ENCODE measurements at regions not wholly inside any gene's neighbourhood (a gene's known extent, or its start where the extent isn't known, plus 50 kb on each side); places are given as distances from the start of the nearest gene placed in this dataset.
A peak's percentile ranks its signal among the peaks of the same experiment; 100 is the strongest.

GRCh38 chr4:159410076-159410777, 307.3 kb downstream of the RAPGEF2 start:
- H3K27ac Mint-ChIP-seq (ENCODE audit: low read depth, unreplicated experiment), result no peak overlapping the region
- H3K27me3 Mint-ChIP-seq (ENCODE audit: insufficient read depth, unreplicated experiment), result no peaks in the 10 kb centered on the region
- intact Hi-C loops (cut with micrococcal nuclease), result no loop called here

GRCh38 chr4:159410891-159411290, 308.0 kb downstream of the RAPGEF2 start:
- H3K27ac Mint-ChIP-seq (ENCODE audit: low read depth, unreplicated experiment), result no peak overlapping the region
- intact Hi-C loops (cut with micrococcal nuclease), result no loop called here
- H3K9me3 Mint-ChIP-seq (ENCODE audit: unreplicated experiment), result no peaks in the 10 kb centered on the region
- no peak overlapping the region for H3K4me3 Mint-ChIP-seq (ENCODE audit: unreplicated experiment)
- no TSS peak for BruUV-seq (replicated peaks)
- CTCF ChIA-PET, result interaction anchor here (0.5 to 1.1 kb wide), 5 partner anchors 8 to 207 kb away, joined by 3 read pairs; no protein-coding TSS in a partner anchor
- H3K36me3 Mint-ChIP-seq (ENCODE audit: insufficient read depth, unreplicated experiment), result no peaks in the 10 kb centered on the region
- no peak for TF ChIP-seq CTCF (IDR thresholded peaks at IDR 0.05; ENCODE audit: unreplicated experiment)
- H3K27me3 Mint-ChIP-seq (ENCODE audit: insufficient read depth, unreplicated experiment), result no peaks in the 10 kb centered on the region
- POLR2A ChIA-PET, result no interaction called here
- DNase-seq (ENCODE audit: unreplicated experiment), result no peak
- H3K4me1 Mint-ChIP-seq (ENCODE audit: insufficient read depth, unreplicated experiment), result peaks cover 9% of the 10 kb centered on the region

More at GRCh38 chr4:159410076-159410777, 307.3 kb downstream of the RAPGEF2 start:
- peak; percentile 51 for DNase-seq (ENCODE audit: unreplicated experiment)
- CTCF ChIA-PET, result interaction anchor here (0.9 kb wide), 1 partner anchor 9 kb away, joined by 3 read pairs; no protein-coding TSS in a partner anchor
- Mint-ChIP-seq H3K4me3 (ENCODE audit: unreplicated experiment) (no peak overlapping the region), H3K36me3 (ENCODE audit: insufficient read depth, unreplicated experiment) (no peaks in the 10 kb centered on the region), H3K9me3 (ENCODE audit: unreplicated experiment) (no peaks in the 10 kb centered on the region), H3K4me1 (ENCODE audit: insufficient read depth, unreplicated experiment) (peaks cover 9% of the 10 kb centered on the region)
- BruUV-seq (replicated peaks), result no TSS peak
- POLR2A ChIA-PET, result interaction anchor here (0.7 to 1.3 kb wide), 2 partner anchors 24 to 26 kb away, joined by 3 read pairs; no protein-coding TSS in a partner anchor
- TF ChIP-seq CTCF (IDR thresholded peaks at IDR 0.05; ENCODE audit: unreplicated experiment), result no peak

- Mint-ChIP-seq H3K36me3 (ENCODE audit: insufficient read depth, unreplicated experiment) (no peaks in the 10 kb centered on the region), H3K4me3 (ENCODE audit: unreplicated experiment) (no peak overlapping the region), H3K4me1 (ENCODE audit: insufficient read depth, unreplicated experiment) (peaks cover 19% of the 10 kb centered on the region), H3K27ac (ENCODE audit: low read depth, unreplicated experiment) (no peak overlapping the region), H3K27me3 (ENCODE audit: insufficient read depth, unreplicated experiment) (no peaks in the 10 kb centered on the region), H3K9me3 (ENCODE audit: unreplicated experiment) (peaks cover 7% of the 10 kb centered on the region)
- no peak for TF ChIP-seq CTCF (IDR thresholded peaks at IDR 0.05; ENCODE audit: unreplicated experiment)
- CTCF ChIA-PET, result interaction anchor here (0.7 kb wide), 1 partner anchor 156 kb away, joined by 3 read pairs; no protein-coding TSS in a partner anchor
- DNase-seq (ENCODE audit: unreplicated experiment), result peak; percentile 27
- POLR2A ChIA-PET, result interaction anchor here (0.6 kb wide), 1 partner anchor 219 kb away, joined by 3 read pairs; no protein-coding TSS in a partner anchor
- intact Hi-C loops (cut with micrococcal nuclease), result no loop called here
- BruUV-seq (replicated peaks), result no TSS peak
Observed at GRCh38 chr4:159413306-159413943, 310.5 kb downstream of the RAPGEF2 start.

- intact Hi-C loops (cut with micrococcal nuclease), result no loop called here
- Mint-ChIP-seq H3K36me3 (ENCODE audit: insufficient read depth, unreplicated experiment) (no peaks in the 10 kb centered on the region), H3K4me1 (ENCODE audit: insufficient read depth, unreplicated experiment) (peaks cover 19% of the 10 kb centered on the region), H3K27ac (ENCODE audit: low read depth, unreplicated experiment) (no peak overlapping the region), H3K9me3 (ENCODE audit: unreplicated experiment) (peaks cover 7% of the 10 kb centered on the region), H3K27me3 (ENCODE audit: insufficient read depth, unreplicated experiment) (no peaks in the 10 kb centered on the region), H3K4me3 (ENCODE audit: unreplicated experiment) (no peak overlapping the region)
- BruUV-seq (replicated peaks), result no TSS peak
- ChIA-PET POLR2A (no interaction called here), CTCF (interaction anchor here (0.7 kb wide), 1 partner anchor 157 kb away, joined by 3 read pairs; no protein-coding TSS in a partner anchor)
- no peak for TF ChIP-seq CTCF (IDR thresholded peaks at IDR 0.05; ENCODE audit: unreplicated experiment)
- no peak for DNase-seq (ENCODE audit: unreplicated experiment)
Observed at GRCh38 chr4:159414305-159414704, 311.4 kb downstream of the RAPGEF2 start.
